Transverse colon (tissue), 4 donors: ENCODE measurements at regions not wholly inside any gene's neighbourhood (a gene's known extent, or its start where the extent isn't known, plus 50 kb on each side); places are given as distances from the start of the nearest gene placed in this dataset.

Source experiments
- CTCF ChIP-seq, 5 experiments: fragments of 200-600 bp in 3 of 5; fragments of 450-650 bp in 2 of 5; sonication (generic) in 3 of 5; IDR thresholded peaks; 1 replicate in 2 of 5; 2 replicates in 3 of 5; pipeline ENCODE4 v1.5.1; 2016 to 2017; ENCODE audit warnings: antibody characterized with exemption in 5 of 5, inconsistent platforms in 3 of 5, mild to moderate bottlenecking in 2 of 5, moderate library complexity in 1 of 5
- EP300 ChIP-seq: sonication (generic); formaldehyde crosslinking; IDR thresholded peaks from one replicate; pipeline ENCODE4 v1.6.1; 2017; ENCODE audit warnings: antibody characterized with exemption, low read depth
- POLR2A ChIP-seq: fragments of 450-650 bp; IDR thresholded peaks from one replicate; pipeline ENCODE4 v1.6.1; 2016; ENCODE audit warnings: antibody characterized with exemption, mild to moderate bottlenecking, moderate library complexity
- POLR2AphosphoS5 ChIP-seq, 3 donors: sonication (generic); formaldehyde crosslinking; IDR thresholded peaks; one replicate each; pipeline ENCODE4 v1.6.1; 2016; ENCODE audit warnings: antibody characterized with exemption in 3 of 3

- TF ChIP-seq CTCF (IDR thresholded peaks at IDR 0.05) (no peak), POLR2A (no peak), EP300 (no peak), POLR2AphosphoS5 (IDR thresholded peaks at IDR 0.05) (no peak)
Observed at GRCh38 chr1:31515936-31516335, 60.4 kb upstream of the TINAGL1 start.
